ENCODE measurements at regions not wholly inside any gene's neighbourhood (a gene's known extent, or its start where the extent isn't known, plus 50 kb on each side); places are given as distances from the start of the nearest gene placed in this dataset.

- H3K4me3 Mint-ChIP-seq, result no peak overlapping the region
- H3K27me3 Mint-ChIP-seq, result peaks cover 33% of the 10 kb centered on the region
- ATAC-seq (ENCODE audit: poor library complexity) (no peak), DNase-seq (no peak)
- H3K27me3 ChIP-seq (ENCODE audit: control insufficient read depth in 1 of 2, insufficient read depth in 2 of 2, low read length in 2 of 2), result peaks cover 5 to 16% of the 10 kb centered on the region in 2 experiments
- H3K4me1 Mint-ChIP-seq (ENCODE audit: low read depth), result no peaks in the 10 kb centered on the region
- no peaks in the 10 kb centered on the region for H3K9me3 Mint-ChIP-seq
- no peaks in the 10 kb centered on the region for H3K36me3 Mint-ChIP-seq (ENCODE audit: low read depth)
- POLR2A ChIA-PET, result no interaction called here
- no peak overlapping the region for H3K4me3 ChIP-seq (ENCODE audit: low read length)
- H3K27ac Mint-ChIP-seq, result no peak overlapping the region
- intact Hi-C loops (cut with DNase I, micrococcal nuclease), result no loop called here
- no peak for TF ChIP-seq CTCF (IDR thresholded peaks at IDR 0.05)
- CTCF ChIA-PET, result no interaction called here
- H3K4me1 ChIP-seq (ENCODE audit: insufficient read depth, low read length), result no peaks in the 10 kb centered on the region
- no peak overlapping the region for H3K27ac ChIP-seq (ENCODE audit: low read depth in 1 of 2, low read length in 2 of 2)
- no peaks in the 10 kb centered on the region for H3K36me3 ChIP-seq (ENCODE audit: insufficient read depth, low read length)
- no peaks in the 10 kb centered on the region for H3K9me3 ChIP-seq (ENCODE audit: control insufficient read depth in 1 of 2, insufficient read depth in 1 of 2, low read length in 2 of 2)
Measured at GRCh38 chr20:39152126-39152525, 190.0 kb downstream of the DHX35 start.

- Mint-ChIP-seq H3K27ac (no peak overlapping the region), H3K4me1 (ENCODE audit: low read depth) (no peaks in the 10 kb centered on the region), H3K9me3 (no peaks in the 10 kb centered on the region), H3K36me3 (ENCODE audit: low read depth) (no peaks in the 10 kb centered on the region), H3K27me3 (peaks cover 25% of the 10 kb centered on the region), H3K4me3 (no peak overlapping the region)
- H3K27ac ChIP-seq (ENCODE audit: low read depth in 1 of 2, low read length in 2 of 2), result no peak overlapping the region
- CTCF ChIA-PET, result no interaction called here
- no peak overlapping the region for H3K4me3 ChIP-seq (ENCODE audit: low read length)
- H3K4me1 ChIP-seq (ENCODE audit: insufficient read depth, low read length), result no peaks in the 10 kb centered on the region
- H3K36me3 ChIP-seq (ENCODE audit: insufficient read depth, low read length), result no peaks in the 10 kb centered on the region
- peaks cover 0 to 5% of the 10 kb centered on the region in 2 experiments for H3K27me3 ChIP-seq (ENCODE audit: control insufficient read depth in 1 of 2, insufficient read depth in 2 of 2, low read length in 2 of 2)
- H3K9me3 ChIP-seq (ENCODE audit: control insufficient read depth in 1 of 2, insufficient read depth in 1 of 2, low read length in 2 of 2), result no peaks in the 10 kb centered on the region
- intact Hi-C loops (cut with DNase I, micrococcal nuclease), result no loop called here
- DNase-seq, result no peak
- TF ChIP-seq CTCF (IDR thresholded peaks at IDR 0.05), result no peak
- ATAC-seq (ENCODE audit: poor library complexity), result no peak
- POLR2A ChIA-PET, result no interaction called here
Measured at GRCh38 chr20:39150501-39150900, 188.4 kb downstream of the DHX35 start.

- Histone ChIP-seq H3K27me3 (ENCODE audit: control insufficient read depth in 1 of 2, insufficient read depth in 2 of 2, low read length in 2 of 2) (peaks cover 0 to 5% of the 10 kb centered on the region in 2 experiments), H3K27ac (ENCODE audit: low read depth in 1 of 2, low read length in 2 of 2) (no peak overlapping the region), H3K4me3 (ENCODE audit: low read length) (no peak overlapping the region), H3K9me3 (ENCODE audit: control insufficient read depth in 1 of 2, insufficient read depth in 1 of 2, low read length in 2 of 2) (peaks cover 0 to 9% of the 10 kb centered on the region in 2 experiments), H3K36me3 (ENCODE audit: insufficient read depth, low read length) (no peaks in the 10 kb centered on the region), H3K4me1 (ENCODE audit: insufficient read depth, low read length) (no peaks in the 10 kb centered on the region)
- intact Hi-C loops (cut with DNase I, micrococcal nuclease), result no loop called here
- H3K36me3 Mint-ChIP-seq (ENCODE audit: low read depth), result no peaks in the 10 kb centered on the region
- ChIA-PET CTCF (no interaction called here), POLR2A (no interaction called here)
- no peak for TF ChIP-seq CTCF (IDR thresholded peaks at IDR 0.05)
- peaks cover 3% of the 10 kb centered on the region for H3K9me3 Mint-ChIP-seq
- no peak overlapping the region for H3K27ac Mint-ChIP-seq
- no peak for ATAC-seq (ENCODE audit: poor library complexity)
- H3K4me1 Mint-ChIP-seq (ENCODE audit: low read depth), result no peaks in the 10 kb centered on the region
- H3K4me3 Mint-ChIP-seq, result no peak overlapping the region
- DNase-seq, result no peak
- peaks cover 14% of the 10 kb centered on the region for H3K27me3 Mint-ChIP-seq
Measured at GRCh38 chr20:39146394-39146793, 184.2 kb downstream of the DHX35 start.
